ENCODE measurements at regions not wholly inside any gene's neighbourhood (a gene's known extent, or its start where the extent isn't known, plus 50 kb on each side); places are given as distances from the start of the nearest gene placed in this dataset.

DNA sequence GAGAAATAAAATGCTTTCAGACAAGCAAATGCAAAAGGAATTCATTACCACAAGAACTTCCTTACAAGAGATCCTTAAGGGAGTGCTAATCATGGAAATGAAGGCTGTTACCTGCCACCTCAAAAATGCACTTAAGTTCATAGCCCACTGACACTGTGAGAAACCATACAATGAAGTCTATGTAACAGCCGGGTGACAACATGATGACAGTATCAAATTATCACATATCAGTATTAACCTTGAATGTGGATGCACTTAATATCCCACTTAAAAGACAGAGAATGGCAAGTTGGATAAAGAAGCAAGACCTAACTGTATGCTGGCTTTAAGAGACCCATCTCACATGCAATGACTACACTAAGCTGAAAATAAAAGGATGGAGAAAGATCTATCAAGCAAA lies 403.4 kb upstream of the MC4R start:
- no peak for DNase-seq (ENCODE audit: low read depth, low spot score)

DNA sequence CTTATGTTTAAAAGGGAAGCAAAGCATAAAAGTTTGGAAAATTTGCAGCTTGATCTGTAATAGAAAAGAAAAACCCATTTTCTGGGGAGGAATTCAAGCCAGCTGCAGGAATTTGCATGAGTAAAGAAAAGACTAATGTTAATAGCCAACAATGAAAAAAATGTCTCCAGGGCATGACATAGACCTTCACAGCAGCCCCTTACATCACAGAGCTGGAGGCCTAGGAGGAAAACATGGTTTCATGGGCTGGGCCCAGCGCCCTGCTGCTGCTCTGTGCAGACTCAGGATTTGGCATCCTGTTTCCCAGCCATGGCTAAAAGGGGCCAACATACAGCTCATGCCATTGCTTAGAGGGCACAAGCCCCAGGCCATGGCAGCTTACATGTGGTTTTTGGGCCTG lies 411.6 kb upstream of the MC4R start:
- no peak for DNase-seq (ENCODE audit: low read depth, low spot score)

DNA sequence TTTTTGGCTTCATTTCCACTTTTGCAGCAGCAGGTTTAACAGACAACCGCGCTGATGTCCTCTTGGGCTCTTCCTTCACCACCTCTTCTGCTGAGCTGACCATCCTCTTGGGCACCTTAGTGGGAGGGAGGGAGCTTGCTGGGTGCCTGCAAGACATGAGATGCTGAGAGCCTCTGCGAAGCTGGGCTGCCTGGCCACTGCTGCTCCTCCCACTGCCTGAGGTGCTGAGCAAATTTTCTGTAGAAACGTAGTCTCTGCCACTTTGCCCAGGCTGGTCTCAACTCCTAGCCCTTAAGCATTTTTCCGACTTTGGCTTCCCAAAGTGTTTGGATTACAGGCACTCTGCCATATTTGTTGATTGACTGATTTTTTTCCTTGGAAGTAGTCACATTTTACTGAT lies 422.2 kb upstream of the MC4R start:
- no peak for DNase-seq (ENCODE audit: low read depth, low spot score)

DNA sequence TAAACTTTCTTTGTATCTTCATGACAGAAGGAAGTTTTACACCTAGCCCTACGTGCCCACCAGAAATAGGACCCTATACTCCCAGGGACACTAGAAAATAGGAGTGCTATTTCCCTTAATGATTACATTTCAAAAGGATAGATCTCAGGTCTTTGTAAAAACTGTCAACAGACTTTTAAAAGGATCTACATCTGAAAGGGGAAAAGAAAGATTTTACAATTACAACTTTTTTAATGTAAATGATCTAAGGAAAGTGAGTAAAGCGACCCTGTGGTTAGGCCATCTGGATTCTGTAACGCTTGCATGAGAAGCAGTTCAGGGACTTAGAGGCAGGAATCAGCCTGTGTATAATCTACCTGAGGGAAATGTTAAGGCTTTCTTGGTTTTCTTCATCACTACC lies 431.8 kb upstream of the MC4R start:
- no peak for DNase-seq (ENCODE audit: low read depth, low spot score)

DNA sequence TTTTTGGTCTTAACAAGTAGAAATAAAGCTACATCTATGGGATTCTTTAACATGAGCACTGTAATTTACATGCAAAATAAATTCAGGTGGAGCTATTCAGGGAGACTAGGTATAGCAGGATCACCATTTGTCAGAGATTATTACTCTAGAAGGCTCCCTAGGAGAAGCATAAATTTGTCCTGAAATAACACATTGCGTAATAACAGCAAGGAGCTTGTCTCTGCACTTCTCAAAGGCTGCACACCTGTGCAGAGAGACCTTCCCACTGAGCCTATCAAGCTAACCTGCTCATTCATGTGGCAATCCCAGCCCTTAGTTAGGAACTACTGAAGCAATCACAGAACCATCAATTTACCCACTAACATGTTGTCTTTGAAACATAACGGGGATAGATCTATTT lies 437.4 kb upstream of the MC4R start:
- no peak for DNase-seq (ENCODE audit: low read depth, low spot score)

DNA sequence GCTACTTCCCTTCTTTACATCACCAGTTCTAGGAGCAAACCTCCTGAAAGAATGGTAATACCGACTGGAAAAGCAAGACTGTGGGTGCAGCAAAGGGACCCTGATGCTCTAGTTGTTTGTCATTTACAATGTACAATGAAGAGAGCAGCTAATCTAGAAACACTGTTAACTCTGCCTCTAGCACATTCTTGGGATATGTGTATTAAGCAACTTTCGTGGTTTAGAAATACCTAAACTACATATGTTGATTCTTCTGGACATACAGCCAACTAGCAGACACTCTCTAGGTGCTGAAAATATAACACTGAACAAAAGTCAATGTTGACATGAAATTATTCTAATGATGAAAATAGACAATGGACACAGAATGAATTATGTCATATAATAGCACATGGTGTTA lies 440.3 kb upstream of the MC4R start:
- DNase-seq (ENCODE audit: low read depth, low spot score), result no peak

DNA sequence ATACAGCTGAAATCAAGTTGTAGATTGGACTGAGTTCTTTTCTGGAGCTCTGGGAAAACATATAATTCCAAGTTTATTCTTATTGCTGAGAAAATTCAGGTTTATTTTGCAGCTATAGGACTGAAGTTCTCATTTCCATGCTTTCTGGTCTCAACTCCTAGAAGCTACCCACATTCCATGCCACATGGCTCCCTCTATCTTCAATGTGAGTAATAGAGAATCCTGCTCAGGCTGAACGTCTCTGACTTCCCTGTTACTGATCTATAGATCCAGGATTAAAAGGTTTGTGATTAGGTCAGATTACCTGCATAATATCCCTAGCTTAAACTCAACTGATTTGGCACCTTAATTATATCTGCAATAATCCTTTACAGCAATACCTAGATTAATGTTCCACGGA lies 453.8 kb upstream of the MC4R start:
- DNase-seq (ENCODE audit: low read depth, low spot score), result no peak

DNA sequence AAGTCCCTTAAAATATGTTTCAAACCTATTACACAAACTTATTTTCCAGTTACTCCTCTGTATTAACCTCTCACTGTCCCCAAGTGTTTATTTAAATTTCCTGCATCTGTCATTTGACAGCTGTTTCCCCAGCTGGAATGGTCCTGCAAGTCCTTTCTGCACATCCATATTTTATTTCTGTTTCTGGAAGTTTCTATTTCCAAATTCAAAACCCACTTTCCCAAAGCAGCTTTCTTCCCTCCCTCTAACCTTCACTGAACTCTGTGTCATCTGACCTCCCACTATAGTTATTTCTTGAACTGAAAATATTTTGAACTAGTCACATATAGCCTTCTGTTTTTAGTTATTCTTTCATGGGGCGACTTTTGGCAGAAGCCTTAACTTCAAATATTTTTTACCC lies 459.4 kb upstream of the MC4R start:
- no peak for DNase-seq (ENCODE audit: low read depth, low spot score)

DNA sequence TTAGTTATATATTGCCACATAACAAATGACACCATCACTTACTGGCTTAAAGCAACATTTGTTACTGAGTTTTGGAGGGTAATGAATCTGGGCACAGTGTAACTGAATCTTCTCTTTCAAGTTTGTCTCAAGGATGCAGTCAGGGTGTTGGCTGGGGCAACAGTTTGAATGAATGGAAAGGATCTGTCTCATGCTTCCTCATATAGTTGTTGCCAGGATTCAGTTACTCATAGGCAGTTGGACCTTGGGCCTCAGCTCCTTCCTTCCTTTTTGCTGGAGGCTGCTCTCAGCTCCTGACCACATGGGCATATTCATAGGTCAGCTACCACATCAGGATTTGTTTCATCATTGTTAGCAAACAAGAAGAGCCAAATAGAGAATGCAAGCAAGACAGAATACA lies 466.1 kb upstream of the MC4R start:
- DNase-seq (ENCODE audit: low read depth, low spot score), result no peak

DNA sequence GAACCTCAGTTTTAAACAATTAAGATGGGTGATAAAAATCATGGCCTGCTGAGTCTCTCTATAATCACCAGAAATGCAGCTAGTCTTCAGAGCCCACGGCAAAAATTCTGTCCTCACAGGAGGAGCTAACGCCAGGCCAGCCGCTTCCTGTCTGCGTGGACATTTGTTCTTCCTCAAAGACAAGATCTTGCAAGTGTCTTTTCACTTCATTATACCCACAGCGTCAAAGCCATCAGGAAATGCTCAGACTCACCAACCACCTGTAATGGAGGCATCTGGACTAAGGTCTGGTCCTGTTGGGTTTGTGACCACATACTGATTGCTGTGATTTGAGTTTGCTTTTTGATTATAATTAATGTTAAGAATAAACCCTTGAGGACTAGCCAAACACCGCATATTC lies 473.8 kb upstream of the MC4R start:
- no peak for DNase-seq (ENCODE audit: low read depth, low spot score)

DNA sequence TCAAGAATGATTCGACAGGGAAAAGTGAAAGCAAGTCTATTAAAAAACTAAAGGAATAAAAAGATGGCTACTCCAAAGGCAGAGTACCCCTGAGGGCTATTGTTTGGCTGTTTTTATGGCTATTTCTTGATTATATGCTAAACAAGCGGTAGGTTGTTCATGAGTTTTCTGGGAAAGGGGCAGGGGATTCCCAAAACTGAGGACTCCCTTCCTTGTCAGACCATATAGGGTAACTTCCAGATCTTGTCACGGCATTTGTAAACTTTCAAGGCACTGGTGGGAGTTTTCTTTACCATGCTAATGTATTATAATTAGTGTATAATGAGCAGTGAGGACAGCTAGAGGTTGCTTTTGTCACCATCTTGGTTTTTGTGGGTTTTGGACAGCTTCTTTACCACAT lies 474.9 kb upstream of the MC4R start:
- no peak for DNase-seq (ENCODE audit: low read depth, low spot score)

DNA sequence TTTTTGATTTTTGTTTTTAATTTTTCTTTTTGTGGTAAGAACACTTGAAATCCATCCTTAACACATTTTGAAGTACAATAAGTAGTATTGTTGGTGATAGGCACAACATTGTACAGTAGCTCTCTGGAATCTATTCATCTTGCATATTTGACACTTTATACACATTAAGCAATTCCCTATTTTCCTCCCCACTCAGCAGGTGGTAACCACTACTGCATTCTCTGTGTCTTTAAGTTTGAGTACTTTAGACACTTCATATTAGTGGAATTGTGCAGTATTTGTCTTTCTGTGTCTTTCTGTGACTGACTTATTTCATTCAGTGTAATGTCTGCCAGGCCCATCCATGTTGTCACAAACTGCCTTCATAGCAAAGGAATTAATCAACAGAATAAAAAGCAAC lies 471.7 kb upstream of the CDH20 start:
- DNase-seq (ENCODE audit: low read depth, low spot score), result no peak

DNA sequence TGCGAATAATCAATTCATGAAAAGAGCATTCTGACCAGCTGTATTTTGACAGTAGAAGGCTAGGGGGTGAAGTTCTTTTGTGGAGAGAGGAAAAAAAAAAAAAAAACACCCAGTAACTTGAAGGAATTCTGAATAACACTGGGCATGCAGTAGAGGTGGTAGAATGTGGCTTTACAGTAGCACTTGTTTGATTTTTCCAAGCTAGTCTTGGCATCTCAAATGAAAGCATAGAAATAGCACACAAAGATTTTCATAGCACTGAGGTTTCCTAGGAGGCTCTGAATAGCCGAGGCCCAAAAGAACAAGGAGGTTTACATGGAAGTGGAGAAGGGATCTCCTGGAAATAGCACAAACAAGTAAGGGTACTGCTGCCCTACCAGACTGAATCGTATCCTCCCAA lies 470.2 kb upstream of the CDH20 start:
- no peak for DNase-seq (ENCODE audit: low read depth, low spot score)

DNA sequence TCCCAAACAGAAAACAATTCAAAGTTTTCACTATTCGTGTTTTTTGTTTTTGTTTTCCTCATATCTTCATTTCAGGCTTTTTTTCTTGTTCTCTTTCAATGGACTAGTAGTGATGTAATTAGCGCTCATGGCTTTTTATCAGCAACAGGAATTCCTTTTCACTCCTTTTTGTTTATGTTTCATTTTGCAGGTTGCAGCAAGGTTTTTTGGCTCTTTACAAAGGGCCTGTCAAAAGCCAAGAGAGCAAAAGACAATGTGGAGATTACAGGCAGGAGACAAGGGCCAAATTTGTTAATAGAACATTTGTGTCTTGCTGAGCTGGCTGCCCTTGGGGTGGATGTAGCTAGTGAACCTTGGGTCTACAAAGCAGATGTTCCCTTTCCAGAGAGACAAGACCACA lies 467.4 kb upstream of the CDH20 start:
- DNase-seq (ENCODE audit: low read depth, low spot score), result no peak

DNA sequence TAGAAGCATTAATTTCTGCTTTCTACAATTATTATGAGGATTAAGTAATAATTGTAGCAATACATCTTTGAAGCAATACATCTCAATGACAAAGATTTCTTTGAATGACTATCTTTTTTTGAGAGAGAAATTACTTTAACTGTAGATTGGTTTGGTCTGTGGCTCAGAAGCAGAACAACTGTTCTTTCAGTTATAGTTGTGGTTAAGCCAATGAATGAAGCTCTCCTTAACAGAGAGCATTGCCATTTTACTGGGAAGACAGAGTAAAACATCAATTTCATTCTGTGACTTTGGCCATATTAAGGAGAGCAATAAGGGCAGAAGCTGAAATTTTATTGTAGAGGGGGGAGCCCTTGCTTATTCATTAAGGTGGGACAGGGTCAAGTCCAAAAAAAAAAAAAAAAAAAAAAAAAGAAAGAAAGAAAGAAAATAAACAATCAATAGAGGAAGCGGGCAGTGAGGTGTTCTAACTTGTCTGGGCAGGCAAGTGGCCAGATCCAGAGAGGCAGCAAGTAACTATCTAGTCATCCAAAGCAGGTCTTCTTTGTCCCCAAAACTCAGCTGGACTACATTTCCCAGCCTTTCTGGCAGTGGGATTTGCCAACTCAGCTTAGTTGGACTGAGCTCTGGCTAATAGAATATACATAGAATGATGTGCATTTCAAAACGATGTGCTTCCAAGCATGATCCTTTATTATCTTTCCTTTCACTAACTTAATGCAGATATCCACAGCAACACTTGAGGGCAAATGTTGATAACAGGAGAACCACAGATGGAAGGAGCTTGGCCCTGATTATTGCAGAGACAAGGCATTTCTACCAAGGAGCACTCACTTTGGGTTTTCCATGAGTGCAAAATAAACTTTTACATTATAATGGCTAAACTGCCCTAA lies 462.7 kb upstream of the CDH20 start:
- DNase-seq (ENCODE audit: low read depth, low spot score), result no peak

DNA sequence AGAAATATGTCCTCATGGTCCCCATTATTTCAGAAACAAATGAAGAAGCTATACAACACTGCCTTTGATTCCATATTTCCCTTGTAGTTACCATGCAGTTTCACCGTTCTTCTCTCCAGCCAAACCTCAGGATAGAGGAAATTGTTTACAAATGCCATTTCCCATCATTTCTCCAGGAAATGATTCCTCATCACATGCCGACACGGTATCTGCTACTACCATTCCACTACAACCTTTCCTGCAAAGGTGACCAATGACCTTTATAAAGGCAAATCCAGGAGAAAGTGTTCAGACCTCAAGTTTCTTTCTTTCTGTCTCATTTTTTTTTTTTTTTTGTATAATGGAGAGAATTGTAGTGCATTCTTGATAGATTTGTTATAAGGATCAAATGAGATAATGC lies 460.8 kb upstream of the CDH20 start:
- DNase-seq (ENCODE audit: low read depth, low spot score), result no peak

DNA sequence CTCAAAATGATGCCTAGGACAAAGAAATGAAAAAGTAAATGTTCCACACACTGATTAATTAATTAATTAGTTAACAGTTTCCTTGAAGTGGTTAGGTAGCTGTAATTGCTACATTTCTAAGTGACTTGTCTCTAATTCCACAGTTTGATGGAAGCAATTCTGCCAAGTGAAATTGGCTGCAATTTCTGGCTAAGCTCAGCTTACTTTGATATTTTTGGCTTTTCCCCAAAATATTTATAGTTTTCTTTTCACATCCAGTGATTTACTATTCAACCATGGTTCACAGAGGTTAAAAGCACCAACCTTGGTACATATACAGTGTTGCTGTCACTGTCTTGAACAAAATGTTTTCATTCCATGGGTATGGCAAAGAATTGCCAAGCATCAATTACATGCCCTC lies 459.5 kb upstream of the CDH20 start:
- DNase-seq (ENCODE audit: low read depth, low spot score), result no peak

DNA sequence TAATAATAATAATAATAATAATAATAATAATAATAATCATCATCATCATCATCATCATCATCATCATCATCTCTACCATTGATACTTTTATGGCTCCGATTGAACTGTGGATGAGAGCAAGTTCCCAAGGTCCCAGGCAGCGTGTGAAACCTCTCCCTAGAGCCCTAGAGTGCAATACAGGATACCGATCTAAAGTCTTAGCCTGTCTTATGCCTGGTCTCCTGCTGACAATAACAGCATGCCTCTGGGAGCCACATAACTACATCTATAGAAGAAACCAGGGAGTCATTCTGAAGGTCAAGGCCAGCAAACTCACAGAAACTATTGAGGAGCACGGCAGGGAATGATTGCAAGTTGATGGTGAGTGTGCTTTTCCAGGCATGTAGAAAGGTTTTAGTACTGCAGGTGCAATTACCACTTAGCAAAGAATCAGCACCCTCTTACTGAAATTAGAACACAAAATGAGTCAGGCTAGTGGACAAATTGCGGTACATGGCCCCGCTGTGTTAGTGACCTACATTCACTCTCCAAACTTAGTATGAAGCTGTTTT lies 457.2 kb upstream of the CDH20 start:
- DNase-seq (ENCODE audit: low read depth, low spot score), result no peak

DNA sequence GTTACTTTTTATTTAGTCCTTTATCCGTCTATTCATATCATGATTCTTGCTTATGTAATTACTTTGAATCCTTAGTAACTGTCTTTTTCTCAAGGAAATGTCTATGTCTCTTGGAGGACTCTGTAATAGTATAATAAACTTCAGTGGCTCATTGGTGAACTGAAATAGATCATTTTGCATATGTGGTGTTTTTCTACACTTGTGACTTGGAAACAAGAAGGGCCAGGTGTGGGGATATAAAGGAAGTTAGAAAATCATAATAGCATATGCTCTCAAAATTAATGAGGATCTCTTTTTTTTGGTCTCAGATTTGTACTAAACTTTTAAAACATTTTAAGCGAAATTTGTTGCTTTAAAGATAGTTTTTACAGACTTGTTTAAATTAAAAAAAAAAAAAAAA lies 453.0 kb upstream of the CDH20 start:
- no peak for DNase-seq (ENCODE audit: low read depth, low spot score)

DNA sequence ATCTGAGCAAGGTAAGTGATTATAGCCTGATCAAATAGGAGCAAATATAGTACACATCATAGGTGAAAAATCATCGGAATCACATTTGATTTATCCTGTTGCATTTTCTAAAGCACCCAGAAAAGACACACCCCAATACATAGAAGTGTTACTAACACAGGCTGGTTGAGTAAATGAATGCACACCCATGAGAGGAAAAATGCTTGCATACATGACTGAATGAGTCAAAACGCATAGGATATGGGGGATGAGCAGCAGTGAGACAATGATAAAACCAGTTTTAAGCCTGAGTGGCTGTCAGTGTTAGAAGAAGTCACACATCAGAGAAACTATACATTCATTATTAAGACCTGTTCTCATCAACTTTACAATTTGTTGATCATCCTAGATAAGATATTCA lies 449.6 kb upstream of the CDH20 start:
- DNase-seq (ENCODE audit: low read depth, low spot score), result no peak

DNA sequence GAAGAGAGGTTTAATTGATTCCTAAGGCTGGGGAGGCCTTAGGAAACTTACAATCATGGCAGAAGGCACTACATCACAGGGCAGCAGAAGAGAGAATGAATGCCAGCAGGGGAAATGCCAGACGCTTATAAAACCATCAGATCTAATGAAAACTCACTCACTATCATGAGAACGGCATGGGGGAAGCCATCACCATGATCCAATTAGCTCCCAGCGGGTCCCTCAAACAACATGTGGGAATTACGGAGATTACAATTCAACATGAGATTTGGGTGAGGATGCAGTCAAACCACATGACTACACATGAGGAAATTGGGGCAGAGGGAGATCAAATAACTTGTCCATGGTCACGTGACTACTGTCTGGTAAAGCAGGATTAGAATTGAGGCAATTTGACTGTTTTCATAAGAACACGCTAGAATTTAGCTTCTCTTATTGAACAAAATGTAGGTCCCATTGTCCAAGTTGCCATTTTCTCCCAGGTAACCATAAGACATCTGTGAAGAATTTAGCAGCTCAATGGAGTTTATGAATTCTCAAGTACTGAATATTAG lies 445.1 kb upstream of the CDH20 start:
- no peak for DNase-seq (ENCODE audit: low read depth, low spot score)

DNA sequence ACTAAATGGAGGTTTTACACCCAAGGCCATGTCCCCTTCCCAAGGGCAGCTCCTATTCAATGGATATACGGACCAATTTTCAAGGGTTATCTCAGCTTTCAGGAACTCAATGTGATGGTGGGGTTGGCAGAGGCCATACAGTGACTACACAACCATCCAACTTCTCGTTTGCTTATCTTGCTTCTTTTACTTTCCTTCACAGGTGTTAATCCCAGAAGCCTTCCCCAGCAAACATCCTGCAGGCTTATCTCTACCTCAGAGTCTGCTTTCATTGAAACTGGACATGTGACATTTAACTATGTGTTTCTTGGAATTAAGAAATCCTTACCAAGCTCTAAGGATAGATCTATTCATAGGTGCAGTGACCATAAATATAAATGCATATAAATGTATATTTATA lies 443.8 kb upstream of the CDH20 start:
- no peak for DNase-seq (ENCODE audit: low read depth, low spot score)

DNA sequence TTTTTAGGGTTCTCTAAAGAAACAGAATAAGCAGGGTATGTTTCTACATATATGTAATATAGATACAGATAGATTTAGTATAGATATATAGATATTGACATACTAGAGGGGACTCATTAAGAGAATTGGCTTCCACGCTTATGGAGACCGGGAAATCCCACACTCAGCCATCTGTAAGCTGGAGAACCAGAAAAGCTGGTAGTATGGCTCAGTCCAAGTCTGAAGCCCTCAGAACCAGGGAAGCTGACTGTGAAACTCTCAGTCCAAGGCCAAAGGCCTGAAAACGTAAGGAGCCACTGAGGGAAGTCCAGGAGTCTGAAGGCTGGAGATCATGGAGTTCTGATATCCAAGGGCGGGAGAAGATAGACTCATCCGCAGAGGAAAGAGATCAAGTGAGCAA lies 441.3 kb upstream of the CDH20 start:
- DNase-seq (ENCODE audit: low read depth, low spot score), result no peak

All from smooth muscle cell of the brain vasculature (primary cell).